ENCODE measurements at regions not wholly inside any gene's neighbourhood (a gene's known extent, or its start where the extent isn't known, plus 50 kb on each side); places are given as distances from the start of the nearest gene placed in this dataset.

DNA sequence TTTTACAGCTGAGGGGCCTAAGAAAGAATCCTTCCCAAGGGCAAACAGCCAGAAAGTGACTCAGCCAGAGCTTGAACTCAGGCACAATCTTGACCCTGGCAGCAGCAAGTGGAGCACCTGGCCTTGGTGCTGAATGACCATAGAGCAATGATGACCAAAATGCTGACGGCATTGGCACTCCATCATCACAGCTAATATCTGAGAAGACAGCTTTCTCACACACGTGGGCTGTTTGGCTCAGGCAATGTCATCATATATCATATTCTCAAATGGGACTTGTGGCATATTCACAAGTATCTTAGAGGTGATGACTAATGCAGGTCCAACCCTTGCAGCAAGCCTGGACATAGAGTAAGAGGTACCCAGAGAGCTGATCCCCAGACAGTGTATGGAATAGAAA, 443.9 kb upstream of the MYT1L start:
- TF ChIP-seq EP300 (IDR thresholded peaks at IDR 0.05; ENCODE audit: borderline replicate concordance in 1 of 2, low read depth in 1 of 2, low read length in 1 of 2) (no peak), JUND (IDR thresholded peaks at IDR 0.05) (no peak)
- TF ChIP-seq, protein P1, sequence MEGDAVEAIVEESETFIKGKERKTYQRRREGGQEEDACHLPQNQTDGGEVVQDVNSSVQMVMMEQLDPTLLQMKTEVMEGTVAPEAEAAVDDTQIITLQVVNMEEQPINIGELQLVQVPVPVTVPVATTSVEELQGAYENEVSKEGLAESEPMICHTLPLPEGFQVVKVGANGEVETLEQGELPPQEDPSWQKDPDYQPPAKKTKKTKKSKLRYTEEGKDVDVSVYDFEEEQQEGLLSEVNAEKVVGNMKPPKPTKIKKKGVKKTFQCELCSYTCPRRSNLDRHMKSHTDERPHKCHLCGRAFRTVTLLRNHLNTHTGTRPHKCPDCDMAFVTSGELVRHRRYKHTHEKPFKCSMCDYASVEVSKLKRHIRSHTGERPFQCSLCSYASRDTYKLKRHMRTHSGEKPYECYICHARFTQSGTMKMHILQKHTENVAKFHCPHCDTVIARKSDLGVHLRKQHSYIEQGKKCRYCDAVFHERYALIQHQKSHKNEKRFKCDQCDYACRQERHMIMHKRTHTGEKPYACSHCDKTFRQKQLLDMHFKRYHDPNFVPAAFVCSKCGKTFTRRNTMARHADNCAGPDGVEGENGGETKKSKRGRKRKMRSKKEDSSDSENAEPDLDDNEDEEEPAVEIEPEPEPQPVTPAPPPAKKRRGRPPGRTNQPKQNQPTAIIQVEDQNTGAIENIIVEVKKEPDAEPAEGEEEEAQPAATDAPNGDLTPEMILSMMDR (IDR thresholded peaks at IDR 0.05) = no peak
- TF ChIP-seq, protein P2, sequence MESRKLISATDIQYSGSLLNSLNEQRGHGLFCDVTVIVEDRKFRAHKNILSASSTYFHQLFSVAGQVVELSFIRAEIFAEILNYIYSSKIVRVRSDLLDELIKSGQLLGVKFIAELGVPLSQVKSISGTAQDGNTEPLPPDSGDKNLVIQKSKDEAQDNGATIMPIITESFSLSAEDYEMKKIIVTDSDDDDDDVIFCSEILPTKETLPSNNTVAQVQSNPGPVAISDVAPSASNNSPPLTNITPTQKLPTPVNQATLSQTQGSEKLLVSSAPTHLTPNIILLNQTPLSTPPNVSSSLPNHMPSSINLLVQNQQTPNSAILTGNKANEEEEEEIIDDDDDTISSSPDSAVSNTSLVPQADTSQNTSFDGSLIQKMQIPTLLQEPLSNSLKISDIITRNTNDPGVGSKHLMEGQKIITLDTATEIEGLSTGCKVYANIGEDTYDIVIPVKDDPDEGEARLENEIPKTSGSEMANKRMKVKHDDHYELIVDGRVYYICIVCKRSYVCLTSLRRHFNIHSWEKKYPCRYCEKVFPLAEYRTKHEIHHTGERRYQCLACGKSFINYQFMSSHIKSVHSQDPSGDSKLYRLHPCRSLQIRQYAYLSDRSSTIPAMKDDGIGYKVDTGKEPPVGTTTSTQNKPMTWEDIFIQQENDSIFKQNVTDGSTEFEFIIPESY (IDR thresholded peaks at IDR 0.05; ENCODE audit: borderline replicate concordance, low read depth) = no peak
- TF ChIP-seq, protein P3, sequence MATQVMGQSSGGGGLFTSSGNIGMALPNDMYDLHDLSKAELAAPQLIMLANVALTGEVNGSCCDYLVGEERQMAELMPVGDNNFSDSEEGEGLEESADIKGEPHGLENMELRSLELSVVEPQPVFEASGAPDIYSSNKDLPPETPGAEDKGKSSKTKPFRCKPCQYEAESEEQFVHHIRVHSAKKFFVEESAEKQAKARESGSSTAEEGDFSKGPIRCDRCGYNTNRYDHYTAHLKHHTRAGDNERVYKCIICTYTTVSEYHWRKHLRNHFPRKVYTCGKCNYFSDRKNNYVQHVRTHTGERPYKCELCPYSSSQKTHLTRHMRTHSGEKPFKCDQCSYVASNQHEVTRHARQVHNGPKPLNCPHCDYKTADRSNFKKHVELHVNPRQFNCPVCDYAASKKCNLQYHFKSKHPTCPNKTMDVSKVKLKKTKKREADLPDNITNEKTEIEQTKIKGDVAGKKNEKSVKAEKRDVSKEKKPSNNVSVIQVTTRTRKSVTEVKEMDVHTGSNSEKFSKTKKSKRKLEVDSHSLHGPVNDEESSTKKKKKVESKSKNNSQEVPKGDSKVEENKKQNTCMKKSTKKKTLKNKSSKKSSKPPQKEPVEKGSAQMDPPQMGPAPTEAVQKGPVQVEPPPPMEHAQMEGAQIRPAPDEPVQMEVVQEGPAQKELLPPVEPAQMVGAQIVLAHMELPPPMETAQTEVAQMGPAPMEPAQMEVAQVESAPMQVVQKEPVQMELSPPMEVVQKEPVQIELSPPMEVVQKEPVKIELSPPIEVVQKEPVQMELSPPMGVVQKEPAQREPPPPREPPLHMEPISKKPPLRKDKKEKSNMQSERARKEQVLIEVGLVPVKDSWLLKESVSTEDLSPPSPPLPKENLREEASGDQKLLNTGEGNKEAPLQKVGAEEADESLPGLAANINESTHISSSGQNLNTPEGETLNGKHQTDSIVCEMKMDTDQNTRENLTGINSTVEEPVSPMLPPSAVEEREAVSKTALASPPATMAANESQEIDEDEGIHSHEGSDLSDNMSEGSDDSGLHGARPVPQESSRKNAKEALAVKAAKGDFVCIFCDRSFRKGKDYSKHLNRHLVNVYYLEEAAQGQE (IDR thresholded peaks at IDR 0.05; ENCODE audit: low read depth, low read length) = no peak
